ENCODE measurements at regions not wholly inside any gene's neighbourhood (a gene's known extent, or its start where the extent isn't known, plus 50 kb on each side); places are given as distances from the start of the nearest gene placed in this dataset.

GRCh38 chr5:91787718-91788117 is 404.6 kb upstream of the ARRDC3 start:
- H3K4me2 ChIP-seq (ENCODE audit: low read depth, low read length, poor library complexity, severe bottlenecking) = no peak overlapping the region

DNA sequence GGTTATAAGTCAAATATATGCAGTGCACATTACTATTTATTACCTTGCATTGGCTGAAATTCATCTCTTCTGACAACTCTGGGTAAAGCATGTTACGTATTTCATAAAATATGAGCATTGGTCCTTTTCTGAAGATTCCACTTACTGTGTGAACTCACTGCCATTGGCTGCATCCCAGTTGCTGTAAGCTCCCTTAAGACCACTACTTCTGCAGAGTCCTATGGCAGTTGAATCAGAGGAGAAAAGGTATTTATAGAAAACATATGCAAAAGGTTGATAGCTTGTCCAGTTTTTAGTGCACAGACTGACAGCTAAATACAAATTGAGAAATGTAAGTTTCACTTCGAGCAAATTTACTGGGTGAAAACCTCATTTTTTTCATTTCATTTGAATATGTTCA is 394.6 kb upstream of the ARRDC3 start:
- Histone ChIP-seq H3K9me2 (replicated peaks; ENCODE audit: low read depth, low read length) (no peaks in the 10 kb centered on the region), H4K20me1 (ENCODE audit: insufficient read depth, low read length, poor library complexity, severe bottlenecking) (no peaks in the 10 kb centered on the region), H2AFZ (ENCODE audit: low read length) (no peak overlapping the region), H3K79me2 (ENCODE audit: insufficient read depth, low read length) (no peaks in the 10 kb centered on the region), H3F3A (ENCODE audit: low read depth) (no peaks in the 10 kb centered on the region), H3K9me3 (ENCODE audit: insufficient read depth, low read depth, low read length) (no peaks in the 10 kb centered on the region), H3K4me2 (ENCODE audit: low read depth, low read length, poor library complexity, severe bottlenecking) (no peak overlapping the region), H3K4me3 (ENCODE audit: low read length, poor library complexity, severe bottlenecking) (no peak overlapping the region), H3K9ac (ENCODE audit: low read depth, low read length, poor library complexity, severe bottlenecking) (no peak overlapping the region), H3K36me3 (ENCODE audit: insufficient read depth, low read length) (no peaks in the 10 kb centered on the region), H3K27me3 (ENCODE audit: insufficient read depth, low read length, poor library complexity, severe bottlenecking) (no peaks in the 10 kb centered on the region), H3K4me1 (ENCODE audit: insufficient read depth, low read length, poor library complexity, severe bottlenecking) (no peaks in the 10 kb centered on the region)
- TF ChIP-seq EZH2phosphoT487 (IDR thresholded peaks at IDR 0.05; ENCODE audit: borderline replicate concordance) = no peak
- TF ChIP-seq CTCF (conservative IDR thresholded peaks at IDR 0.05; ENCODE audit: low read length) = no peak

More at GRCh38 chr5:91787718-91788117, 404.6 kb upstream of the ARRDC3 start:
- TF ChIP-seq CTCF (conservative IDR thresholded peaks at IDR 0.05; ENCODE audit: low read length) = no peak
- no peak for TF ChIP-seq EZH2phosphoT487 (IDR thresholded peaks at IDR 0.05; ENCODE audit: borderline replicate concordance)
- Histone ChIP-seq H3K4me3 (ENCODE audit: low read length, poor library complexity, severe bottlenecking) (no peak overlapping the region), H3K9me3 (ENCODE audit: insufficient read depth, low read depth, low read length) (no peaks in the 10 kb centered on the region), H3F3A (ENCODE audit: low read depth) (no peaks in the 10 kb centered on the region), H3K9me2 (replicated peaks; ENCODE audit: low read depth, low read length) (no peaks in the 10 kb centered on the region), H3K9ac (ENCODE audit: low read depth, low read length, poor library complexity, severe bottlenecking) (no peak overlapping the region), H3K79me2 (ENCODE audit: insufficient read depth, low read length) (no peaks in the 10 kb centered on the region), H2AFZ (ENCODE audit: low read length) (no peak overlapping the region), H3K4me1 (ENCODE audit: insufficient read depth, low read length, poor library complexity, severe bottlenecking) (no peaks in the 10 kb centered on the region), H3K36me3 (ENCODE audit: insufficient read depth, low read length) (no peaks in the 10 kb centered on the region), H4K20me1 (ENCODE audit: insufficient read depth, low read length, poor library complexity, severe bottlenecking) (no peaks in the 10 kb centered on the region), H3K27me3 (ENCODE audit: insufficient read depth, low read length, poor library complexity, severe bottlenecking) (no peaks in the 10 kb centered on the region)

DNA sequence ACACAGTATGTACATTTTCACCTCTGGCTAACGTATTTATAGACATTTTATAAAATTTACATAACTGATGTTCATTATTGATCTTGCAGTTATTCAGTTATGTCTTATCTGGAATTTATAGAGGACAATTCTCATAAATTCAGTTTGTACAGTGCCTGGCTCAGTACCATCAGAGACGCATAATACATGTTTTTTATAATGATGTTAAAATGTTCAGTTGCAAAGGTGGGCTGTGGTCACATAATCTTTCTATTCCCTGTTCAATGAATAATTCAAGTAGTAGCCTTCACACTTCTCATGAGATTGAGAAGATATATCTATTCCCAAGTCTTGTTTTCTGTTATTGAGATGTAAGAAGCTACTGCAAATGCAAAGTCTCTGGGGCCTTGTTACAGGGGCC is 393.1 kb upstream of the ARRDC3 start:
- H3K9me3 ChIP-seq (ENCODE audit: insufficient read depth, low read depth, low read length) = no peaks in the 10 kb centered on the region
- no peaks in the 10 kb centered on the region for H3K36me3 ChIP-seq (ENCODE audit: insufficient read depth, low read length)
- no peaks in the 10 kb centered on the region for H3K4me1 ChIP-seq (ENCODE audit: insufficient read depth, low read length, poor library complexity, severe bottlenecking)
- H3K9ac ChIP-seq (ENCODE audit: low read depth, low read length, poor library complexity, severe bottlenecking) = no peak overlapping the region
- TF ChIP-seq EZH2phosphoT487 (IDR thresholded peaks at IDR 0.05; ENCODE audit: borderline replicate concordance) (no peak), CTCF (conservative IDR thresholded peaks at IDR 0.05; ENCODE audit: low read length) (no peak)
- H3K79me2 ChIP-seq (ENCODE audit: insufficient read depth, low read length) = no peaks in the 10 kb centered on the region
- H3K9me2 ChIP-seq (replicated peaks; ENCODE audit: low read depth, low read length) = no peaks in the 10 kb centered on the region
- no peak overlapping the region for H2AFZ ChIP-seq (ENCODE audit: low read length)
- no peaks in the 10 kb centered on the region for H4K20me1 ChIP-seq (ENCODE audit: insufficient read depth, low read length, poor library complexity, severe bottlenecking)
- no peak overlapping the region for H3K4me3 ChIP-seq (ENCODE audit: low read length, poor library complexity, severe bottlenecking)
- no peak overlapping the region for H3K4me2 ChIP-seq (ENCODE audit: low read depth, low read length, poor library complexity, severe bottlenecking)
- H3F3A ChIP-seq (ENCODE audit: low read depth) = no peaks in the 10 kb centered on the region
- no peaks in the 10 kb centered on the region for H3K27me3 ChIP-seq (ENCODE audit: insufficient read depth, low read length, poor library complexity, severe bottlenecking)

All from Loucy (cell line).